A549 (cell line): ENCODE measurements at regions not wholly inside any gene's neighbourhood (a gene's known extent, or its start where the extent isn't known, plus 50 kb on each side); places are given as distances from the start of the nearest gene placed in this dataset.

Experiments
- CEBPB ChIP-seq, 2 experiments: fragments of >200 bp in 1 of 2; sonication (Bioruptor Twin) in 1 of 2; formaldehyde crosslinking in 1 of 2; IDR thresholded peaks; 2 replicates each; pipeline ENCODE4 v1.6.1; 2012 to 2016
- EP300 ChIP-seq, 2 experiments: fragments of >200 bp; sonication (Bioruptor Twin); formaldehyde crosslinking; IDR thresholded peaks; 2 replicates in 1 of 2; 3 replicates in 1 of 2; pipeline ENCODE4 v1.6.1; 2016 to 2017
- MAFK ChIP-seq: fragments of 450-650 bp; IDR thresholded peaks from 2 replicates; pipeline ENCODE4 v1.6.1; 2014; ENCODE audit not compliant: partially characterized antibody
- MAZ ChIP-seq: fragments of 150-350 bp; IDR thresholded peaks from 2 replicates; pipeline ENCODE4 v1.6.1; 2014; ENCODE audit warnings: antibody characterized with exemption, low read depth, low read length, borderline replicate concordance
- MYC ChIP-seq: IDR thresholded peaks from 2 replicates; pipeline ENCODE4 v1.6.1; 2012; ENCODE audit warnings: mild to moderate bottlenecking, inconsistent platforms, low read length, improper control_type of control experiment, borderline replicate concordance
- RCOR1 ChIP-seq: fragments of 150-350 bp; IDR thresholded peaks from 2 replicates; pipeline ENCODE4 v1.6.1; 2014; ENCODE audit warnings: antibody characterized with exemption, low read length, low read depth
- RFX5 ChIP-seq: fragments of 450-650 bp; IDR thresholded peaks from 2 replicates; pipeline ENCODE4 v1.7.1; 2014; ENCODE audit warnings: antibody characterized with exemption, mild to moderate bottlenecking, moderate library complexity
- SMC3 ChIP-seq: fragments of >200 bp; sonication (Bioruptor Twin); formaldehyde crosslinking; IDR thresholded peaks from 3 replicates; pipeline ENCODE4 v1.6.1; 2018; ENCODE audit warnings: inconsistent platforms
- SREBF2 ChIP-seq: fragments of 450-650 bp; IDR thresholded peaks from 2 replicates; pipeline ENCODE4 v1.6.1; 2014; ENCODE audit warnings: mild to moderate bottlenecking, moderate library complexity
- TP53 ChIP-seq: fragments of 250-450 bp; sonication (Bioruptor Pico); IDR thresholded peaks from 2 replicates; pipeline ENCODE4 v1.5.0; 2021; ENCODE audit warnings: mild to moderate bottlenecking, moderate library complexity
- ZFP36 ChIP-seq: fragments of 450-650 bp; IDR thresholded peaks from 2 replicates; pipeline ENCODE4 v1.6.1; 2014; ENCODE audit warnings: borderline replicate concordance; ENCODE audit not compliant: partially characterized antibody
- TF ChIP-seq, protein P1 (sequence below): fragments of >200 bp; sonication (Bioruptor Twin); formaldehyde crosslinking; IDR thresholded peaks from 3 replicates; pipeline ENCODE4 v1.5.1; 2016
- TF ChIP-seq, protein P2 (sequence below): IDR thresholded peaks from 2 replicates; pipeline ENCODE4 v1.6.1; 2012
- TF ChIP-seq, protein P3 (sequence below): fragments of 200-600 bp; sonication (generic); IDR thresholded peaks from 2 replicates; pipeline ENCODE4 v1.6.1; 2016; ENCODE audit warnings: antibody characterized with exemption, mild to moderate bottlenecking, moderate library complexity

DNA sequence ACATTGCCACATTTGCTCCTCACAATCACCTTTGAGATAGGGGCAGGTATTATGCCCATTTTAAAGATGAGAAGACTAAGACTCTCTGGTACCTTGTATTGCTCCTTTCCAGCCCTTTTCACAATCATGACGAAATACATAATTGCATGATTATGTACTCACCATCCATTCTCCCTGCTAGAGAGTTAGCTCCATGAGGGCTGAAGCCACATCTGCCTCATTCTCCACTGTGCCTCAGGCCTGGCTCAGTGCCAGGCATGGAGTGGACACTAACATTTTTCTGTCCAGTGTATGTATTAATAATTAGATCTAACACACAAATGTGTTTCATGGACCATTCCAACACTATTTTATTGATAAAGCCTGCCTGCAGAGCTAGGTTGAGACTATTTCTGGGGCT, 191.4 kb downstream of the MINAR1 start:
- TF ChIP-seq MAFK, result no peak
- TF ChIP-seq, protein P1, sequence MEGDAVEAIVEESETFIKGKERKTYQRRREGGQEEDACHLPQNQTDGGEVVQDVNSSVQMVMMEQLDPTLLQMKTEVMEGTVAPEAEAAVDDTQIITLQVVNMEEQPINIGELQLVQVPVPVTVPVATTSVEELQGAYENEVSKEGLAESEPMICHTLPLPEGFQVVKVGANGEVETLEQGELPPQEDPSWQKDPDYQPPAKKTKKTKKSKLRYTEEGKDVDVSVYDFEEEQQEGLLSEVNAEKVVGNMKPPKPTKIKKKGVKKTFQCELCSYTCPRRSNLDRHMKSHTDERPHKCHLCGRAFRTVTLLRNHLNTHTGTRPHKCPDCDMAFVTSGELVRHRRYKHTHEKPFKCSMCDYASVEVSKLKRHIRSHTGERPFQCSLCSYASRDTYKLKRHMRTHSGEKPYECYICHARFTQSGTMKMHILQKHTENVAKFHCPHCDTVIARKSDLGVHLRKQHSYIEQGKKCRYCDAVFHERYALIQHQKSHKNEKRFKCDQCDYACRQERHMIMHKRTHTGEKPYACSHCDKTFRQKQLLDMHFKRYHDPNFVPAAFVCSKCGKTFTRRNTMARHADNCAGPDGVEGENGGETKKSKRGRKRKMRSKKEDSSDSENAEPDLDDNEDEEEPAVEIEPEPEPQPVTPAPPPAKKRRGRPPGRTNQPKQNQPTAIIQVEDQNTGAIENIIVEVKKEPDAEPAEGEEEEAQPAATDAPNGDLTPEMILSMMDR, result no peak
- no peak for TF ChIP-seq MAZ
- TF ChIP-seq TP53 (CRISPR knock-in tag), result no peak
- TF ChIP-seq MYC, result no peak
- TF ChIP-seq, protein P2, sequence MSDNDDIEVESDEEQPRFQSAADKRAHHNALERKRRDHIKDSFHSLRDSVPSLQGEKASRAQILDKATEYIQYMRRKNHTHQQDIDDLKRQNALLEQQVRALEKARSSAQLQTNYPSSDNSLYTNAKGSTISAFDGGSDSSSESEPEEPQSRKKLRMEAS, result no peak
- TF ChIP-seq SMC3, result no peak
- no peak for TF ChIP-seq RFX5
- TF ChIP-seq CEBPB (IDR thresholded peaks at IDR 0.05), result no peak
- TF ChIP-seq RCOR1, result no peak
- TF ChIP-seq, protein P3, sequence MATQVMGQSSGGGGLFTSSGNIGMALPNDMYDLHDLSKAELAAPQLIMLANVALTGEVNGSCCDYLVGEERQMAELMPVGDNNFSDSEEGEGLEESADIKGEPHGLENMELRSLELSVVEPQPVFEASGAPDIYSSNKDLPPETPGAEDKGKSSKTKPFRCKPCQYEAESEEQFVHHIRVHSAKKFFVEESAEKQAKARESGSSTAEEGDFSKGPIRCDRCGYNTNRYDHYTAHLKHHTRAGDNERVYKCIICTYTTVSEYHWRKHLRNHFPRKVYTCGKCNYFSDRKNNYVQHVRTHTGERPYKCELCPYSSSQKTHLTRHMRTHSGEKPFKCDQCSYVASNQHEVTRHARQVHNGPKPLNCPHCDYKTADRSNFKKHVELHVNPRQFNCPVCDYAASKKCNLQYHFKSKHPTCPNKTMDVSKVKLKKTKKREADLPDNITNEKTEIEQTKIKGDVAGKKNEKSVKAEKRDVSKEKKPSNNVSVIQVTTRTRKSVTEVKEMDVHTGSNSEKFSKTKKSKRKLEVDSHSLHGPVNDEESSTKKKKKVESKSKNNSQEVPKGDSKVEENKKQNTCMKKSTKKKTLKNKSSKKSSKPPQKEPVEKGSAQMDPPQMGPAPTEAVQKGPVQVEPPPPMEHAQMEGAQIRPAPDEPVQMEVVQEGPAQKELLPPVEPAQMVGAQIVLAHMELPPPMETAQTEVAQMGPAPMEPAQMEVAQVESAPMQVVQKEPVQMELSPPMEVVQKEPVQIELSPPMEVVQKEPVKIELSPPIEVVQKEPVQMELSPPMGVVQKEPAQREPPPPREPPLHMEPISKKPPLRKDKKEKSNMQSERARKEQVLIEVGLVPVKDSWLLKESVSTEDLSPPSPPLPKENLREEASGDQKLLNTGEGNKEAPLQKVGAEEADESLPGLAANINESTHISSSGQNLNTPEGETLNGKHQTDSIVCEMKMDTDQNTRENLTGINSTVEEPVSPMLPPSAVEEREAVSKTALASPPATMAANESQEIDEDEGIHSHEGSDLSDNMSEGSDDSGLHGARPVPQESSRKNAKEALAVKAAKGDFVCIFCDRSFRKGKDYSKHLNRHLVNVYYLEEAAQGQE, result no peak
- TF ChIP-seq EP300 (IDR thresholded peaks at IDR 0.05), result no peak
- no peak for TF ChIP-seq ZFP36
- TF ChIP-seq SREBF2, result no peak
